ENCODE measurements at regions not wholly inside any gene's neighbourhood (a gene's known extent, or its start where the extent isn't known, plus 50 kb on each side); places are given as distances from the start of the nearest gene placed in this dataset.

- Histone ChIP-seq H3K27ac (ENCODE audit: insufficient read depth, low read length) (no peak overlapping the region), H3K9ac (ENCODE audit: insufficient read depth, low read length) (no peak overlapping the region), H2AFZ (ENCODE audit: low read length) (no peak overlapping the region), H3K27me3 (ENCODE audit: control insufficient read depth, insufficient read depth, low read length) (no peaks in the 10 kb centered on the region), H3K36me3 (ENCODE audit: control insufficient read depth, insufficient read depth, low read length) (no peaks in the 10 kb centered on the region), H3K4me1 (ENCODE audit: control insufficient read depth, extremely low read depth, insufficient read depth, low read length) (no peaks in the 10 kb centered on the region), H3K4me2 (ENCODE audit: extremely low read depth, insufficient read depth, low read length) (no peak overlapping the region), H4K20me1 (ENCODE audit: control insufficient read depth, extremely low read depth, insufficient read depth, low read length) (no peaks in the 10 kb centered on the region), H3K79me2 (ENCODE audit: control insufficient read depth, insufficient read depth, low read length) (no peaks in the 10 kb centered on the region), H3K9me3 (ENCODE audit: control insufficient read depth, insufficient read depth, low read depth, low read length) (no peaks in the 10 kb centered on the region), H3K4me3 (replicated peaks in 1 of 4; ENCODE audit: control extremely low read depth in 1 of 4, insufficient read depth in 1 of 4, low read depth in 3 of 4, low read length in 4 of 4) (no peak overlapping the region)
- DNase-seq (ENCODE audit: low read depth in 2 of 2) = no peak
- TF ChIP-seq CTCF (conservative IDR thresholded peaks at IDR 0.05 in 1 of 2, IDR thresholded peaks at IDR 0.05 in 1 of 2; ENCODE audit: low read depth in 1 of 2, low read length in 2 of 2) (no peak), EZH2 (IDR thresholded peaks at IDR 0.05; ENCODE audit: low read length, missing control alignments) (no peak)
Measured at GRCh38 chr10:36577126-36577525, 548.3 kb upstream of the ANKRD30A start.

- H3K79me2 ChIP-seq (ENCODE audit: control insufficient read depth, insufficient read depth, low read length) = no peaks in the 10 kb centered on the region
- no peaks in the 10 kb centered on the region for H3K36me3 ChIP-seq (ENCODE audit: control insufficient read depth, insufficient read depth, low read length)
- no peaks in the 10 kb centered on the region for H3K9me3 ChIP-seq (ENCODE audit: control insufficient read depth, insufficient read depth, low read depth, low read length)
- no peaks in the 10 kb centered on the region for H3K27me3 ChIP-seq (ENCODE audit: control insufficient read depth, insufficient read depth, low read length)
- H3K4me2 ChIP-seq (ENCODE audit: extremely low read depth, insufficient read depth, low read length) = no peak overlapping the region
- no peak overlapping the region for H3K4me3 ChIP-seq (replicated peaks in 1 of 4; ENCODE audit: control extremely low read depth in 1 of 4, insufficient read depth in 1 of 4, low read depth in 3 of 4, low read length in 4 of 4)
- no peaks in the 10 kb centered on the region for H4K20me1 ChIP-seq (ENCODE audit: control insufficient read depth, extremely low read depth, insufficient read depth, low read length)
- TF ChIP-seq EZH2 (IDR thresholded peaks at IDR 0.05; ENCODE audit: low read length, missing control alignments) (no peak), CTCF (conservative IDR thresholded peaks at IDR 0.05 in 1 of 2, IDR thresholded peaks at IDR 0.05 in 1 of 2; ENCODE audit: low read depth in 1 of 2, low read length in 2 of 2) (no peak)
- H3K27ac ChIP-seq (ENCODE audit: insufficient read depth, low read length) = no peak overlapping the region
- peak in 1 of 2 donors; percentile 57 for DNase-seq (ENCODE audit: low read depth in 2 of 2)
- no peaks in the 10 kb centered on the region for H3K4me1 ChIP-seq (ENCODE audit: control insufficient read depth, extremely low read depth, insufficient read depth, low read length)
- no peak overlapping the region for H3K9ac ChIP-seq (ENCODE audit: insufficient read depth, low read length)
- H2AFZ ChIP-seq (ENCODE audit: low read length) = no peak overlapping the region
Measured at GRCh38 chr10:36574207-36574606, 551.2 kb upstream of the ANKRD30A start.

- DNase-seq (ENCODE audit: low read depth in 2 of 2) = no peak
- H3K9ac ChIP-seq (ENCODE audit: insufficient read depth, low read length) = no peak overlapping the region
- no peak overlapping the region for H3K27ac ChIP-seq (ENCODE audit: insufficient read depth, low read length)
- H2AFZ ChIP-seq (ENCODE audit: low read length) = no peak overlapping the region
- no peak overlapping the region for H3K4me3 ChIP-seq (replicated peaks in 1 of 4; ENCODE audit: control extremely low read depth in 1 of 4, insufficient read depth in 1 of 4, low read depth in 3 of 4, low read length in 4 of 4)
- H3K4me2 ChIP-seq (ENCODE audit: extremely low read depth, insufficient read depth, low read length) = no peak overlapping the region
- TF ChIP-seq EZH2 (IDR thresholded peaks at IDR 0.05; ENCODE audit: low read length, missing control alignments) = no peak
- TF ChIP-seq CTCF (conservative IDR thresholded peaks at IDR 0.05 in 1 of 2, IDR thresholded peaks at IDR 0.05 in 1 of 2; ENCODE audit: low read depth in 1 of 2, low read length in 2 of 2) = no peak
- H3K79me2 ChIP-seq (ENCODE audit: control insufficient read depth, insufficient read depth, low read length) = no peaks in the 10 kb centered on the region
- H3K4me1 ChIP-seq (ENCODE audit: control insufficient read depth, extremely low read depth, insufficient read depth, low read length) = no peaks in the 10 kb centered on the region
- no peaks in the 10 kb centered on the region for H3K36me3 ChIP-seq (ENCODE audit: control insufficient read depth, insufficient read depth, low read length)
- no peaks in the 10 kb centered on the region for H3K9me3 ChIP-seq (ENCODE audit: control insufficient read depth, insufficient read depth, low read depth, low read length)
- no peaks in the 10 kb centered on the region for H3K27me3 ChIP-seq (ENCODE audit: control insufficient read depth, insufficient read depth, low read length)
- H4K20me1 ChIP-seq (ENCODE audit: control insufficient read depth, extremely low read depth, insufficient read depth, low read length) = no peaks in the 10 kb centered on the region
Measured at GRCh38 chr10:36573246-36573645, 552.2 kb upstream of the ANKRD30A start.

Measured in fibroblast of lung (primary cell).